GM13977 (cell line): ENCODE measurements at regions not wholly inside any gene's neighbourhood (a gene's known extent, or its start where the extent isn't known, plus 50 kb on each side); places are given as distances from the start of the nearest gene placed in this dataset.
"Not testable (repeated sequence)": the region's sequence is repeated elsewhere in the genome, so short reads cannot be mapped to it uniquely, and the experiment has no call there.

Experiments
- DNase-seq: peaks from one replicate; pipeline ENCODE4 v3.0.0; 2012; ENCODE audit warnings: low spot score
- in situ Hi-C: fragments of 300-500 bp; cut with MboI; formaldehyde crosslinking; loops from one replicate; pipeline ENCODE4 v1.12.0; 2022; ENCODE audit warnings: low sequenced_read_pairs, low pct_unique_long_range_greater_than_20kb, mixed read lengths, inconsistent platforms; ENCODE audit not compliant: unreplicated experiment
- TF ChIP-seq, protein P1 (sequence below): IDR thresholded peaks from 2 replicates; pipeline ENCODE4 v1.5.1; 2012; ENCODE audit warnings: mild to moderate bottlenecking, control low read depth; ENCODE audit not compliant: insufficient read depth; ENCODE audit errors: extremely low read depth, missing control alignments

DNA sequence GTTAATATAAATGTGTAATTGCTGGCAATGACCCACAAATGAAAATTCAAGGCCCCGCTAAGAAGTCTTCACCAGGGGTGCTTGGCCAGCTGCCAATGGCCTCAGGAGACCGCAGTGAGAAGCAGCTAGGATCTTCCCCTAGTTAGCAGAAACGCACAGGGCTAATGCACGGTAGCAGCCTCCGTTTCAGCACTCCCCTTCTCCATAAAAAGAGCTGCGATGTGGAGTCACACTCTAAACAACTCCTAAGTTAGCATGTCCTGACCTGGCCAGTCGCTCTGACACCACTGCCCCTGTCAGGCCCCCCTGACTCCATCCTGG lies 139.0 kb downstream of the SEPTIN14 start:
- in situ Hi-C loops = no loop called here
- TF ChIP-seq, protein P1, sequence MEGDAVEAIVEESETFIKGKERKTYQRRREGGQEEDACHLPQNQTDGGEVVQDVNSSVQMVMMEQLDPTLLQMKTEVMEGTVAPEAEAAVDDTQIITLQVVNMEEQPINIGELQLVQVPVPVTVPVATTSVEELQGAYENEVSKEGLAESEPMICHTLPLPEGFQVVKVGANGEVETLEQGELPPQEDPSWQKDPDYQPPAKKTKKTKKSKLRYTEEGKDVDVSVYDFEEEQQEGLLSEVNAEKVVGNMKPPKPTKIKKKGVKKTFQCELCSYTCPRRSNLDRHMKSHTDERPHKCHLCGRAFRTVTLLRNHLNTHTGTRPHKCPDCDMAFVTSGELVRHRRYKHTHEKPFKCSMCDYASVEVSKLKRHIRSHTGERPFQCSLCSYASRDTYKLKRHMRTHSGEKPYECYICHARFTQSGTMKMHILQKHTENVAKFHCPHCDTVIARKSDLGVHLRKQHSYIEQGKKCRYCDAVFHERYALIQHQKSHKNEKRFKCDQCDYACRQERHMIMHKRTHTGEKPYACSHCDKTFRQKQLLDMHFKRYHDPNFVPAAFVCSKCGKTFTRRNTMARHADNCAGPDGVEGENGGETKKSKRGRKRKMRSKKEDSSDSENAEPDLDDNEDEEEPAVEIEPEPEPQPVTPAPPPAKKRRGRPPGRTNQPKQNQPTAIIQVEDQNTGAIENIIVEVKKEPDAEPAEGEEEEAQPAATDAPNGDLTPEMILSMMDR = no peak
- DNase-seq = no peak

DNA sequence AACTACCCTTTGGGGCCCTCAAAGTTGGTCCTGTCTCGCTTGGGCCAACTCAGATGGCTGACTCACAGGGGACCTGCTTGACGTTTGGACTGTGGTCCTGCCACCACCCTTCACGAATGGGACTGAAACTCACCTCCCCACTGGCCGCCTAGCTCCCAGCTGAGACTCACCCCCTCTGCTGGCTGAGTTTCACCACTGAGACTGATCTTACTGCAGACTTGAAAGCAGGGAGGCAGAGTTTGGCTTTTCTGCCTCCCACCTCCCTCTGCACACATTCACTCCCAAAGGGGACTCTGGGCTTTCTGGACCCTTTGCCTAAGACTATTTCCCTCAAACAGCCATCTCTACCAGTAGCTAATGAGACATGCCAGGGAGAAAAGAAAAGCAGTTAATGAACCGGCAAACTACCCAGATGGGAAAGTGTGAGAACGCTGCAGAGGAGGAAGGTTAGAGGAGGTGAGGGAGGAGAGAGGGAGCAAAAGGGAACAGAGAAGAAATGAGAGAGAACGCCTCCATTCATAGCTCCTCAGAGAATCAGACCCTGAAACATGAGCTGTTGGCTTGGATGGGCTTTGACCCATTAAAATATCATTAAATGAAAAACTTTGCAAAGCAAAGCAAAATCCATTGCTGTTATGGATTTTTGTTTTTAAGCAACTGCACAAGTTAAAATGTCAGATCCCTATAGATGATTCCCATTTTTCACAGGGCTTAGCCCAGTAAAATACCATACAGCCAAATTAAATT lies 139.5 kb downstream of the SEPTIN14 start:
- in situ Hi-C loops, DNase-seq: not testable (repeated sequence)

DNA sequence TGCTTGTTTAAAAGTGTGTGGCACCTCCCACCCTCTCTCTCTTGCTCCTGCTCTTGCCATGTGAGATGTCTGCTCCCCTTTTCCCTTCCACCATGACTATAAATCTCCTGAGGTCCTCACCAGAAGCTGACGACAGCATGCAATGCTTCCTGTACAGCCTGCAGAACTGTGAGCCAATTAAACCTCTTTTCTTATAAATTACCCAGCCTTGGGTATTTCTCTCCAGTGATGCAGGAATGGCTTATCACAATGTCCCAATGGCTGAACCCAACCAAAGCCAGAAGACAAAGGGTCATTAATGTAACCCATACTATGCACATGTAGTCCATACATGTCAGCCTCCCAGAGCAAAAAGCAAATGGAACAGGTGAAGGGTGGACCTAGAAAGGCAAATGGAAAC lies 141.5 kb downstream of the SEPTIN14 start:
- DNase-seq, in situ Hi-C loops: not testable (repeated sequence)

DNA sequence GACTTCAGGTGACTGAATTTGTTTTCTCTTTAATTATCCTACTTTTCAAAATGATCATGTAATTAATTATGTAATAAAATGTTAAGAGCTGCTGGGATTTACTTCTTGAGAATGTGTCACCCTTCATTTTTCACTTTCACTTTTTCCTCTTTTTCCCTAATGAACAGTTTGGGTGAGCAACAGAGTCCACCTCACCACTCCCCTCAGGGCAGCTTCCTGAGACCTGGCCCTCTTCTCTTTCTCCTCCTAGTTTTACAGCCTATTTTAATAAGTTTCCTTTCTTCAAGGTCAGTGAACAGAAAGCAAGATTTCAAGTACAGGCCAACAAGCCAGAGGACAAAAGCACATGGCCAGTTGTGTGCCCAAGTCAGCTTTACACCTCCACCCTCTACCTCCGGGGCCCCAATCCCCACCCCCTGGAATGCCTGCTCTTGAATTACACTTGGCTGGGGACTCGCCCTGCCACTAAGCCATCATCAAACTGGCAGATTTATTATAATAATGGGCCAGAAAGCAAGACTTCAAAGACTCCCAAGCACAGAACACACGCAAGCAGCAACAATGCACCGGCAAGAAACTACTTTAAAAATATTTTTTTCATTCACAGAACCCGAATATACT lies 143.1 kb upstream of the VOPP1 start:
- in situ Hi-C loops, DNase-seq: not testable (repeated sequence)

DNA sequence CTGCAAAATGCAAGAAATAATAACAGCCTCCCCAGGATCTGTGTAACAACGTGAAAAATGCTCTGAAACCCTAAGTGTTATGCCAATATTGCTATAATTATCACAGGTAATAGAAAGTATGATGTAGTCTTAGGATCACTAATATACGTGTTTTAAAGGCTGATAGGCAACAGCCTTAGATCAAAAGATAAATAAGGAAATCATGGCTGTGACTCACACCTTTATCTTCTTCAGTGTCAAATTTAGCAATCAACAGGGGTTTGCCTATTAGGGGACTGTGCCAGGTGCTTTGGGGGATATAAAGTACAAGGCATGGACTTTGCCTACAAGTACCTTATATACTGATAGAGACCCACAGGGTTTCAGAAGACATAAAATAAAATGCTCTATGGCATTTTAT lies 142.1 kb upstream of the VOPP1 start:
- DNase-seq, in situ Hi-C loops: not testable (repeated sequence)

DNA sequence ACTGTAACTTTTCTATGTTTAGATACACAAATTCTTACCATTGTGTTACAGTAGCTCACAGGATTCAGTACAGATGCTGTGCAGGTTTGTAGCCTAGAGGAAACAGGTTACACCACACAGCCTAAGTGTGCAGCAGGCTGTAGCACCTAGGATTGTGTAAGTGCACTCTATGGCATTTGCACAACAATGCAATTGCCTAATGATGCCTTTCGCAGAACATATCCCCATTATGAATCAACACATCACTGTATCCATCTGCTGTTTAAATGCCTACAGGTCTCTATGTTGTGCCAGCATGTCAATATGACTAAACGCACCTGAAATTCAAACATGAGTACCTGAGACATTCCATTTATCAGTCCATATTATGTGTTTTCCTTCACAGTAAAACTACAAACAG lies 138.0 kb upstream of the VOPP1 start:
- in situ Hi-C loops, DNase-seq: not testable (repeated sequence)

DNA sequence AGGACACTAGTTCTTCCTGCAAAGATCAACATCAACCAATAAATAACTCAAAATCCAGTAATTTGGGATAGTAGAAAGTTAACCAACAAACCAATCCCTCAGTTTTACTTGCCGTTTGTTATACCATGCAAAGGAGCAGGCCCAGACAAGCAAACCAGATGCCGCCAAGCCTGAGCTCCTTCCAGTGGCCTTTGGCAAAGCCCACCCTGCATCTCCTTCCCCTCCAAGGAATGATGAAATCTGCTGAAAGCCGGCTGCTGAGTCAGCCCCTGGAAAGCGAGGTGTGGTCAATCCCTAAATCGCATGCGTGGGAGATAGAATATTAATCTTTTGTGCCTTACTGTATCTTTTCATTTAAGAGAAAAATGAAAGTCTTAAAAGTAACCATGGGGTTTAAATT lies 135.7 kb upstream of the VOPP1 start:
- in situ Hi-C loops, DNase-seq: not testable (repeated sequence)

DNA sequence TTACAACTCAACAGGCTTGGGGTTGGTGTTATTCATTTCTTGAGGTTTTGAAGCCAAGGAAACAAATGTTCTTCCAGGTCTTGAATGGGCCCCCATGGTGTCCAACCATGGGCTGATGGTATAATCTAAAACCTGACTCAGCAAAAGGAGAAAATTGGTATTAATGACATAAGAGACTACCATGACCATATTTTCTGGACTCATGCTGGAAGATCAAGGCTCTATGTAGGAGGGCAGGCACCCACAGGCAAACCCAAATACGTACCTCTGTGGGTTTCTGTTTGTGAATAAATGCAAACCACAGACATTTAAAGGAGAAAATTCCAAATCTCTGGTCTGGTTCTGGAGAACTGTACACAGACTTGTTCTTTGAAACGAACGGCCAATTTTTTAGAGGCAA lies 135.1 kb upstream of the VOPP1 start:
- DNase-seq, in situ Hi-C loops: not testable (repeated sequence)

DNA sequence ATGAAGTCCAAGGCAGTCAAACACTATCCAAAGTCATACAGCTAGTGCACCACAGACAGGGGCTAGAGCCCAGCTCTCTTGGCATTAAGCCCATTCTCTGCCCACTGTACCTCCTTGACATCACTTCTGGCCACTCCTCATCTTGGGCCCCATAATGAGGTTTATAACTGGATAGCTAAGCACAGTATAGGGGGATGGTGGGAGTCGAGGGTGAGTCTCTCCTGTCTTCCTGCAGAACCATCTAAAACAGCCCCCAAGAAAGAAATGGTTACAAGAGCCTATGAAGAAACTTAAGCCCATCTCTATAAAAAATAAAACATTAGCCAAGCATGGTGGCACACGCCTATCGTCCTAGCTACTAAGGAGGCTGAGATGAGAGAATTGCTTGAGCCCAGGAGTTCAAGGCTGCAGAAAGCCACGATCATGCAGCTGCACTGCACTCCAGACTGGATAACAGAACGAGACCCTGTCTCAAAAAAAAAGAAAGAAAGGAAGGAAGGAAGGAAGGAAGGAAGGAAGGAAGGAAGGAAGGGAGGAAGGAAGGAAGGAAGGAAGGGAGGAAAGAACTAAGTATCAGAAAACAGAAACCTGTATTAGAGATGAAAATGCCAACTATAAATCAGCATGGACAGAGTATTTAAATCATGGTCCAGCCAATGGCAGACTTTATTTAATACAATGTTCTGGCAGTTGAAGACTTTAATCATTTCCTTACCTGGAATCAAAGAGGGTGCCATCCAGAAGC lies 134.3 kb upstream of the VOPP1 start:
- DNase-seq, in situ Hi-C loops: not testable (repeated sequence)

DNA sequence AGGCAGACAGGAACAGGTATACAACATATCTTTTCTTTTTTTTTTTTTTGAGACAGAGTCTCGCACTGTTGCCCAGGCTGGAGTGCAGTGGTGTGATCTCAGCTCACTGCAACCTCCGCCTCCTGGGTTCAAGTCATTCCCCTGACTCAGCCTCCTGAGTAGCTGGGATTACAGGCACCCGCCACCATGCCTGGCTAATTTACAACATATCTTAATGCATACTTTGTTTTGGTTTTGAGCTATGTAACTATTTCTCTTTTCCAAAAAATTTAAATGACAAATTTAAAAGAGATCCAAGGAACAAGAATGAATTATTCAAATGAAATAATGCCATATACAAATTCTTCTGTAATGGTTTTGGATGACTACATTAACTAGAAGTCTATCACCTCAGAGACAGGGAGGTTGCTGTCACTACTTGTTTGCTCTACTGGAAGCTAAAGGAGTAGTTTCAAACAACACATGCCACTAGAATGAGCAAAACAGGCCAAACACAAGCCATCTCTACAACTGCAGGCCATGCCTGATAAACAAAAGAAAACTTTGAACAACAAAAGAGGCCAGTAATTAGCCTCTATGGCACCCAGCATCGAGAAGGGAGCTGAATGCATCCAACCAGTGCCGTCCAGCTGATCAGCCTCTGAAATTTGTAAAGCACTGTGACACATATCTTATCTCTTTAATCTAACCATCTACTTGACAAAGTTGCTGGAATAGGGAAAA lies 133.6 kb upstream of the VOPP1 start:
- in situ Hi-C loops, DNase-seq: not testable (repeated sequence)

DNA sequence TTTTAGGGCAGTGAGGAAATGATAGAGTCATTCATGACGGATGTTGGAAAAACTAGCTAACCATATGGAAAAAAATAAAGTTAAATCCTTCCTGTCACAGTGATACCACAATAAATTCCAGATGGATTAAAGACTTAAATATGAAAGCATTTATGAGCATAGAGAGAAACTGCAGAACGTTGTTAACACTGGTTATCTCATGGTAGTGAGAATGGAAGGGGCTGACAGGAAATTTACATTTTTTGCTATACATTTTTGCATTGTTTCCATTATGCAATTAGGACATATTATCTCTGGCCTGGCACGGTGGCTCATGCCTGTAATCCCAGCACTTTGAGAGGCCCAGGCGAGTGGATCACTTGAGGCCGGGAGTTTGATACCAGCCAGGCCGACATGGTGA lies 130.5 kb upstream of the VOPP1 start:
- DNase-seq, in situ Hi-C loops: not testable (repeated sequence)

DNA sequence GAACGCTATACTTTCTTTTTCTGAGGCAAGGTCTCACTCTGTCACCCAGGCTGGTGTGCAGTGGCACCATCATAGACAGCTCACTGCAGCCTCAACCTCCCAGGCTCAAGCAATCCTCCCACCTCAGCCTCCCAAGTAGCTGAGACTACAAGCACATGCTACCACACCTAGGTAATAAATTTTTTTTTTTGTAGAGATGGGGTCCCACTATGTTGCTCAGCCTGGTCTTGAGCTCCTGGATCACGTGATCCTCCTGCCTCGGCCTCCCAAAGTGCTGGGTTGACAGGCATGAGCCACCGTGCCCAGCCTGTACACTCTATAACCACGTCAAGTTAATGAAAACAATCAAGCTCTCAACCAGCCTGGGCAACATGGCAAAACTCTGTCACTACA lies 127.1 kb upstream of the VOPP1 start:
- DNase-seq, in situ Hi-C loops: not testable (repeated sequence)

DNA sequence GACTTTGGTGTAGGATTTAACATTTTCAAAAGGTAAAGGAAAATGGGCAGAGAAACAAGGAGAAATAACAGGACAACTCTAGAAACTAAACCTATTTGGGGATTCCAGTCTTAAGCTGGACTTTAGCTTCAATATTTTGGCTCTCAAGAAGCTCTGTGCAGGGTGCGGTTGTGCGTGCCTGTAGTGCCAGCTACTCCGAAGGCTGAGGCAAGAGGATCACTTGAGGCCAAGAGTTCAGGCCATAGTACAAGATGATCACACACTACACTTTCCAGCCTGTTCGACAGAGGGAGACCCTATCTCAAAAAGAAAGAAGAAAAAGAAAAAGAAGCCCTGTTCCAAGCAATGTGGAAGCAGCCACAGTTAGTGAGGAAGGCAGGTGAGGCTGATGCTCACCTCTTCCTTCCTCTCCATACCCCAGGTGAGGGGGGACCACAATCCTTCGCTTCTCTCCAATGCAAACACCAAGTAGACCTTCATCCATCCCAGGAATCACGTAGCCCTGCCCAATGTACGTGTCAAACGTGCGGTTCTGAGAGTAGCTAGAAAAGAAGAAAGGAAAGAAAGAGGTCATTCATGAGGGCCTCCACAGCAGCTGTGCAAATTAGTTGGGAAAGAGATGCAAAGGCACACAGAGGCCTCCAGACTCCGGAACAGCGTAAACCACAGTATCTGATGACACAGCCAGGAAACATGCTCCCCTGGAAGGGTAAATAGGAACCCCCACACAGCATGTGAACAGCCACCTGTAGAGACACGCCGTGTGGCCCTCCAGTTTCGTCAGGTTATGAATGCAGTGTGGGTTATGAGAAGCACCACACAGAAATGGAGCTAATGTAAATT lies 126.5 kb upstream of the VOPP1 start:
- in situ Hi-C loops, DNase-seq: not testable (repeated sequence)

DNA sequence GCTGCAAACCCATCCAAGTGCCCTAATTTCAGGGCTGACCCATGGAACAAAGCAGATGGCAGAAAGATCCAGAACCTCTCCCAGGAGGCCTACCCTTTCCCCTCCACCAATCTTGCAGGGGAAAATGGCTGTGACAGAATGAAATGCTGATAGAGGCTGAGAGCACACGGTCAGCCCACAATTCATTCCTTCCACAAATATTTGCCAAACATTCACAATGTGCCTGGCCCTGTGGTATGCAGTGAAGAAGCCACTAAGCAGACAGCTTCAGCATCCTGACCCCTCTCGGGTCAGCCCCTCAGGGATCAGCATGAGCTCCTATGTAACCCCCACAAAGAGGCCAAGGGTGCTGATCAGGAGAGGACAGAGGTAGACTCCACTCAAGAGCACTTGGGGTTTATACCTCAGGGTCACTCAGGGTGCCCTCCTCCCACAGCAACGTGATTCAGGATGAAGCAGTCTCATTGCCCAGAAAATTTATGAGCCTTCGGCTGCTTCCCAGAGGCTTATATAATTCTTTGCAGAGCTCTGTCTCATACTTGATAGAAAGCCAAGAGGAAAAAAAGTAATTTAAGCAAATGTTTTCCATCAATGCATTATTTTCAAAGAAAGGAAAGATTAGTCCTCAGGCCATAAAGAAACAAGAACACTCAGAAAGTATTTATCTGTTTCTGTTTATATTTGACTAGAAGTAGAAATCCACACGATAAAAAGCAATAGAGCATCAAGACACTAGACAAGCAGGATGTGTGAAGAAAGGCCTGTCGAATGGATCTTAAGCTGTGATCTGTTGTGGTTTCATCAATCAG lies 123.8 kb upstream of the VOPP1 start:
- DNase-seq, in situ Hi-C loops: not testable (repeated sequence)

DNA sequence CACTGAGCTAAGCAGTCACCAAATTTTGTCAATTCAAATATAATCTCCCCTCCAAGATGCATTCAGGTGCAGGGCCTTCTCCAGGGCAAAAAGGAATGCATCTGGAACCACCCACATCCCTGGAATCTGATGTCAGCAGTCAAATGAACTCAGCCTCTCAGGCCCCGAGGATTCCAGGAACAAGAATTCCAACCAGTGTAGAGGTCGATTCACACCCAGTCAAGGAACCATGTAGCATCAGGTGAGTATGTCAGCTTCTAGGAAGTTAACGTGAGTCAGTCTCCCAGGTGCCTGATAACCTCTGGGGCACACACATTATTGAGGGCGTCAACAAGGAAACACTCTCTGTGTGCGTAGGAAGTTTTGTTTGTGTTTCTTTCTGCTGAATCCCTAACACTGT lies 122.2 kb upstream of the VOPP1 start:
- DNase-seq, in situ Hi-C loops: not testable (repeated sequence)
